ENCODE measurements at regions not wholly inside any gene's neighbourhood (a gene's known extent, or its start where the extent isn't known, plus 50 kb on each side); places are given as distances from the start of the nearest gene placed in this dataset.

DNA sequence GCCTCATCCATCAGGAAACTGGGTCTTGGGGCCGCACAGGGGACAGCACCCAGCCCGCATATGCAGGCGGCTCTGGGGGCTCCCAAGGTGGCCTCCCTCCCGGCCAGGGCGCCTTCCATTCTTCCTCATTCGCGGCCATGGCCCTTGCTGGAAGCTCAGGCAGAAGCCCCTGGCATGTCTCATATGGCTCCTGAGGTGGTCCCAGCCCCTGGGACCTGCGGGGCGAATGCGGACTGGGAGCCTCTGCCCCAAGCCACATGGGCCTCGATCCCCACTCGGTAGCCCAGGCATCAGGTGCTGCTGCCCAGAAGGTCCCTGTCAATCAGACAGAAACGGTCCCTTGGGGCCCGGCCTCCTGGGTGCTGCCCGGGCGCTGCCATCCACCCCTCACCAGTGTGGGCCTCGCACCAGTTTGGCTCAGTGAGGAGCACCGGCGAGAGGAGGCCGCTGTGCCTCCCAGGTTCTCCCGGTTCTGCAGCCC lies 301.6 kb downstream of the TEX29 start:
- H3K4me3 ChIP-seq (ENCODE audit: low read depth, low read length): no peak overlapping the region
- TF ChIP-seq, protein P1, sequence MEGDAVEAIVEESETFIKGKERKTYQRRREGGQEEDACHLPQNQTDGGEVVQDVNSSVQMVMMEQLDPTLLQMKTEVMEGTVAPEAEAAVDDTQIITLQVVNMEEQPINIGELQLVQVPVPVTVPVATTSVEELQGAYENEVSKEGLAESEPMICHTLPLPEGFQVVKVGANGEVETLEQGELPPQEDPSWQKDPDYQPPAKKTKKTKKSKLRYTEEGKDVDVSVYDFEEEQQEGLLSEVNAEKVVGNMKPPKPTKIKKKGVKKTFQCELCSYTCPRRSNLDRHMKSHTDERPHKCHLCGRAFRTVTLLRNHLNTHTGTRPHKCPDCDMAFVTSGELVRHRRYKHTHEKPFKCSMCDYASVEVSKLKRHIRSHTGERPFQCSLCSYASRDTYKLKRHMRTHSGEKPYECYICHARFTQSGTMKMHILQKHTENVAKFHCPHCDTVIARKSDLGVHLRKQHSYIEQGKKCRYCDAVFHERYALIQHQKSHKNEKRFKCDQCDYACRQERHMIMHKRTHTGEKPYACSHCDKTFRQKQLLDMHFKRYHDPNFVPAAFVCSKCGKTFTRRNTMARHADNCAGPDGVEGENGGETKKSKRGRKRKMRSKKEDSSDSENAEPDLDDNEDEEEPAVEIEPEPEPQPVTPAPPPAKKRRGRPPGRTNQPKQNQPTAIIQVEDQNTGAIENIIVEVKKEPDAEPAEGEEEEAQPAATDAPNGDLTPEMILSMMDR (IDR thresholded peaks at IDR 0.05; ENCODE audit: borderline replicate concordance, insufficient read depth, low read depth, low read length): no peak

DNA sequence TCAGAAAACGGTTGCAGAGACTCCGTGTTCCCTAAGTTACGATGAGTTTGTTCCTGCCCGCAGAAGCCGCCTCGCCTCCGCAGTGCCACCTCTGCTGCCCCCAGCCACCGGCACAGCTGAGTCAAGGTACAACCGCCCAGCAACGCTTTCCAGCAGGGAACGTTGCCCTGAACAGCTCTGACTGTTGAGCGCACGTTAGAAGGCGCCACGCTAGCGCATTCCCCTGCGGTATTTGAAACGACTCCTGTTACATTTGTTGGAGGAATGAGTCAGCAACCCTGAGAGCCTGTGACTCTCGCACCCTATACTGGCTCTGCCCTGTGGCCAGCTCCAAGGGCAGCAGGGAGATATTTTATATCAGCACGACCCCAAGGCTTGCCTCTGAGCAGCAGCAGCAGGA lies 302.8 kb downstream of the TEX29 start:
- no peak overlapping the region for H3K4me3 ChIP-seq (ENCODE audit: low read depth, low read length)
- TF ChIP-seq, protein P1 (IDR thresholded peaks at IDR 0.05; ENCODE audit: borderline replicate concordance, insufficient read depth, low read depth, low read length): no peak

DNA sequence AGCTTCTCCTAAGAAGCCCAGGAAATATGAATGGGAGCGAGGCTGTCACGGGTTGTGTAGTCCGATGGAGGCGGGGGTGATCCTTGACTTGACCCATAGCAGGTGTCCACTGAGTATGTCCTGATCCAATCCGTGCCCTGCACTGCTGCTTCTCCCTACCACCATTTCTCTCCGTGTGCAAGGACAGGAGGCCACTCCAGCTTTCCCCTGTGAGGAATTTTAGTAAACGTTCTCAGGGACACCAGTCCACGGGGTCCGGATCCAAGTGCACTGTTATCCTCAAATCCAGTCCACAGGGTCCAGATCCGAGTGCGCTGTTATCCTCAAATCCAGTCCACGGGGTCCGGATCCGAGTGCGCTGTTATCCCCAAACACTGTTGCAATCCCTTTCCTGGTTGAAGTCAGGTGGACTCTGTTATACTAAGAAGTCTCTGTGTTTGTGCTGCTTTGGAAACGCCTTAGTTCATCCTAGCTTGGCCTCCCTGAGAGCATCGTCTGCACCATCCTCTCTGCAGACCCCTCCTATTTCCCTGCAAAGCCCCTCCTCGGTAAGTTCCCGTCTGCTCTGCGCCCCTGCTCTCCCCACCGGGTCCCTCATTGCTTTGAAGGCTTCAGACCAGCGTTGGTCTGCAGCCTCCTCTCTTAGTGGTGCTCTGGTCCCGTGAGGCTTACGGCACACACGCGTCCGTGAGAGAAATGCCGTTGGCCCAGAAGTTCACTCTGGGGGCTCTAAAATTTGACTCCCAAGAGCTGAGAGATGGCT lies 303.5 kb downstream of the TEX29 start:
- H3K4me3 ChIP-seq (ENCODE audit: low read depth, low read length): no peak overlapping the region
- TF ChIP-seq, protein P1 (IDR thresholded peaks at IDR 0.05; ENCODE audit: borderline replicate concordance, insufficient read depth, low read depth, low read length): no peak

DNA sequence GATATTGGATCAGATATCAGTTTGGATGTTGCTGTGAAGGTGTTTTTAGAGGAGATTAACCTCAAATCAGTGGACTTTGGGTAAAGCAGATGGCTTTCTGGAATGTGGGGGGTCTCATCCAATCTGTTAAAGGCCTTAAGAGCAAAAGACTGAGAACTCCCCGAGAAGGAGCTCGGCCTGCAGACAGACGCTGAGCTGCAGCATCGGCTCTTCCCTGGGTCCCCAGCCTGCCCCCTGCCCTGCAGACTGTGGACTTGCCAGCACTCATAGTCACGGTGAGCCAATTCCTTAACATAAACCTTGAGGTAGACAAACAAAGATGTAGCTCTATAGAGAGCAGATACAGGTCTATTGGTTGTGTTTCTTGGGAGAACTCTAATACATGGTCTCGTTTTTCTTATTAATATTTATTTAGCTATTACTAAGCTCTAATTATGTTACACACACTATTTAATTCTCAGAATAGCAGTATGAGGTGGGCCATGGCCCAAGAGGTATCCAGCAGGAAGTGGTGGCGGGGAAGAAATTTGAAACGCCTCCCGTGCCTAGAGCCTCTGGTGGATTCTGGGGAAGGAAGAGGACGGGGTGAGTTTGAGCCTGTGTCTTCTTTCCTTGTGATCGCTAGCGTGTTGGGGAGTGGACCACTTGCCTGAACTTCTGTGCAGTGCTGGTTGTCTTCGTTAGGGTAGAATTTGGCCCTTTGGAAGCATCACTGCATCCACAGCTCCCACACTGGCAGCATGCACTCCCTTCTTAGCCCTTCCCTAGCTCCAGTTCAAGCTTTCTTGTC lies 305.3 kb downstream of the TEX29 start:
- no peak overlapping the region for H3K4me3 ChIP-seq (ENCODE audit: low read depth, low read length)
- TF ChIP-seq, protein P1 (IDR thresholded peaks at IDR 0.05; ENCODE audit: borderline replicate concordance, insufficient read depth, low read depth, low read length): no peak

DNA sequence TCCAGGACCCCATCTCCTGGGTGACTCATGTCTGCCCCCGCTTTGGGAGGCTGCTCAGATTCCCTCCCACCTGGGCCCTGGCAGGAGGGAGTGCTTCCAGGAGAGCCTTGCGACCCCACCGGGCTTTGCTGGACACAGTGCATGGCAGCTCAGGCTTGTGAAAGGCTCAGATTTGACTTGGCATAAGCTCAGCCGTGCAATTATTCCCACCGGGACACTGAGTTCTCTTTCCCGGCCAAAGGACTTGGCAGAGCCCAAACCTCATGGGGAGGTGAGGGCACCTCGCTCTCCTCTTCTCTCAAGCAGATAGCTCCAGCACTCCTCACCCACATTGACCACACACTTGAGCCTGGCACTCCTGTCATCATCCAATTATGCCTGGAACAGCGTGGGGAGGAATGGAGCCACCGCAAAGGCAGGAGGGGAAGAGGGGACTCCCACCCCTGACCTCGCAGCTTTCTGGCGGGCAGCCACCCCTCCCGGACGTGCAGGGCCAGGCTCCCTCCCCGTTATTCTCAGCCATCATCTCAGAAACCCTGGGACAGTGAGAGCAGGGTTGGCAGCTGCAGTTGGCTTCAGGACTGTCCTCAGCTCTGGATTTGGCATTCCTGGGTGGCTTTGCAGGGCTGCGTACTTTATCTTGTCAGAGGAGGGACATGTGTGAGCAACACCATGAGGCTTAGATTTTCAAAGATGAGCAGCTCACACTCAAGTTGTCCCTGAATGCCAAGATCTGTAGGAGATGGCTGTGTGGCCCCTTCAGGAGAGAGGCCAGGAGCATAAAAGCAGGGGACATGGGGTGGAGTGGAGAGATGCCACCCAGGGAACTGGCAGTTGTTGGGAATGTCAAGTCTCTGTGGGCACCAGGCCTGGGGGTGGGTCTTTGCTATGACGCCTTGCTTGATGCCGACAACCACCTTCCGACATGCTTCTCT lies 306.2 kb downstream of the TEX29 start:
- TF ChIP-seq, protein P1 (IDR thresholded peaks at IDR 0.05; ENCODE audit: borderline replicate concordance, insufficient read depth, low read depth, low read length): no peak

DNA sequence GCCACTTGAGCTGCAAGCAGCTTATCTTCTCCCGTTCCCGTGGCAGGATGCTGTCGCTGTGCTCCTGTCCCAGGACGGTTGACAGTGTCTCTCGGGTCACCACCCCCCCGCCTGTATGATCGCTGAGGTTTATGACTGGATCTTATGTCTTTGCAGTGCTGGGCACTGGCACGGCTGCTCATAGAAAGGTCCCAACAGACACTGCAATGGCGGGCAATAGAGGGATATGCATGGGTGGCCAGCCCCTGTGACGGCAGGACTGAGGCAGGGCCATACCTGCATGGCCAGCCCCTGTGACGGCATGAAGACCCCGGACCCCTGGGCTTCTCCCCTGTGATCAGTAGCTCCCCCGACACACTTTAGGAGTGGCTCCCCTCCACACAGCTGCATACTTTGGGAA lies 307.2 kb downstream of the TEX29 start:
- TF ChIP-seq, protein P1 (IDR thresholded peaks at IDR 0.05; ENCODE audit: borderline replicate concordance, insufficient read depth, low read depth, low read length): no peak
- no peak overlapping the region for H3K4me3 ChIP-seq (ENCODE audit: low read depth, low read length)

More for the DNA sequence above, 306.2 kb downstream of the TEX29 start:
- no peak overlapping the region for H3K4me3 ChIP-seq (ENCODE audit: low read depth, low read length)
